Hepatocyte (in vitro differentiated cells): ENCODE measurements at regions not wholly inside any gene's neighbourhood (a gene's known extent, or its start where the extent isn't known, plus 50 kb on each side); places are given as distances from the start of the nearest gene placed in this dataset.

ENCODE experiments used
- EZH2 ChIP-seq: fragments of 200-600 bp; sonication (generic); IDR thresholded peaks from 2 replicates; pipeline ENCODE4 v1.6.1; 2016; ENCODE audit warnings: antibody characterized with exemption, mild to moderate bottlenecking, borderline replicate concordance
- EZH2phosphoT487 ChIP-seq: fragments of 200-600 bp; sonication (generic); IDR thresholded peaks from one replicate; pipeline ENCODE4 v1.6.1; 2018; ENCODE audit warnings: antibody characterized with exemption, mild to moderate bottlenecking, low read depth, moderate library complexity; ENCODE audit not compliant: unreplicated experiment, severe bottlenecking
- TF ChIP-seq, protein P1 (sequence below): fragments of 200-600 bp; sonication (generic); IDR thresholded peaks from 2 replicates; pipeline ENCODE4 v1.5.1; 2016; ENCODE audit warnings: antibody characterized with exemption, mild to moderate bottlenecking; ENCODE audit not compliant: poor library complexity

DNA sequence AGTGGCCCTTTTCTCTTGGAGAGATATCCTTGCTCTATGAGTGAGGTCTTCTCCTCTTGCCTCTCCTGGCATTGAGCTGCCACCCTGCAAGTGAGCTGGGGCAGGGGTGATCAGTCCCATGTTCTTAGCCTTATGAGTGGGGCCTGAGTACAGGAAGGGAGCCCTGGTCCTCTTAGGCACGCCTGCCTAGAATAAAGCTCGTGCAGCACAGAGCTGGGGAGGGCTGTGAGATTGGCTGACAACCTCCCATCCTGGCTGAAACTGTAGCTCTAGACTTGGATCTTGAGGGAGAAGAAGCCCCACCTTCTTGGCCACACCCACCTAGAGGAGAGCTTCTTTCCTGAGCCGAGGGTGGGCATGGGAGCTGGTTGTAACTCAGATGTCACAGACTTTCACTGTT is 305.0 kb upstream of the ZNF32 start:
- TF ChIP-seq, protein P1, sequence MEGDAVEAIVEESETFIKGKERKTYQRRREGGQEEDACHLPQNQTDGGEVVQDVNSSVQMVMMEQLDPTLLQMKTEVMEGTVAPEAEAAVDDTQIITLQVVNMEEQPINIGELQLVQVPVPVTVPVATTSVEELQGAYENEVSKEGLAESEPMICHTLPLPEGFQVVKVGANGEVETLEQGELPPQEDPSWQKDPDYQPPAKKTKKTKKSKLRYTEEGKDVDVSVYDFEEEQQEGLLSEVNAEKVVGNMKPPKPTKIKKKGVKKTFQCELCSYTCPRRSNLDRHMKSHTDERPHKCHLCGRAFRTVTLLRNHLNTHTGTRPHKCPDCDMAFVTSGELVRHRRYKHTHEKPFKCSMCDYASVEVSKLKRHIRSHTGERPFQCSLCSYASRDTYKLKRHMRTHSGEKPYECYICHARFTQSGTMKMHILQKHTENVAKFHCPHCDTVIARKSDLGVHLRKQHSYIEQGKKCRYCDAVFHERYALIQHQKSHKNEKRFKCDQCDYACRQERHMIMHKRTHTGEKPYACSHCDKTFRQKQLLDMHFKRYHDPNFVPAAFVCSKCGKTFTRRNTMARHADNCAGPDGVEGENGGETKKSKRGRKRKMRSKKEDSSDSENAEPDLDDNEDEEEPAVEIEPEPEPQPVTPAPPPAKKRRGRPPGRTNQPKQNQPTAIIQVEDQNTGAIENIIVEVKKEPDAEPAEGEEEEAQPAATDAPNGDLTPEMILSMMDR, result no peak
- no peak for TF ChIP-seq EZH2
- no peak for TF ChIP-seq EZH2phosphoT487
